ENCODE measurements at regions not wholly inside any gene's neighbourhood (a gene's known extent, or its start where the extent isn't known, plus 50 kb on each side); places are given as distances from the start of the nearest gene placed in this dataset.
A peak's percentile ranks its signal among the peaks of the same experiment; 100 is the strongest.

- no peak for DNase-seq
These were observed 402.1 kb upstream of the MGAT4C start for GRCh38 chr12:86658303-86658702.

- DNase-seq, result no peak
These were observed 391.6 kb upstream of the MGAT4C start for GRCh38 chr12:86647800-86648199.

- DNase-seq, result no peak
These were observed 378.5 kb upstream of the MGAT4C start for GRCh38 chr12:86634456-86635410.

GRCh38 chr12:86627001-86627400 is 370.8 kb upstream of the MGAT4C start:
- no peak for DNase-seq

- no peak for DNase-seq
These were observed 367.1 kb upstream of the MGAT4C start for GRCh38 chr12:86623267-86623666.

GRCh38 chr12:86621957-86622356 is 365.8 kb upstream of the MGAT4C start:
- no peak for DNase-seq

GRCh38 chr12:86613311-86613710 is 357.1 kb upstream of the MGAT4C start:
- DNase-seq, result no peak

GRCh38 chr12:86608638-86609037 is 352.4 kb upstream of the MGAT4C start:
- DNase-seq, result no peak

- no peak for DNase-seq
These were observed 345.5 kb upstream of the MGAT4C start for GRCh38 chr12:86601550-86602308.

- DNase-seq, result no peak
These were observed 344.6 kb upstream of the MGAT4C start for GRCh38 chr12:86600664-86601231.

- no peak for DNase-seq
These were observed 341.2 kb upstream of the MGAT4C start for GRCh38 chr12:86597431-86597830.

GRCh38 chr12:86590296-86590695 is 334.1 kb upstream of the MGAT4C start:
- DNase-seq, result no peak

GRCh38 chr12:86574143-86574542 is 318.0 kb upstream of the MGAT4C start:
- DNase-seq, result no peak

GRCh38 chr12:86572455-86572854 is 316.3 kb upstream of the MGAT4C start:
- no peak for DNase-seq

- no peak for DNase-seq
These were observed 308.8 kb upstream of the MGAT4C start for GRCh38 chr12:86565038-86565437.

- DNase-seq, result peak; percentile 5
These were observed 299.3 kb upstream of the MGAT4C start for GRCh38 chr12:86555491-86555890.

GRCh38 chr12:86551146-86551571 is 295.0 kb upstream of the MGAT4C start:
- DNase-seq, result no peak

- DNase-seq, result no peak
These were observed 294.3 kb upstream of the MGAT4C start for GRCh38 chr12:86550218-86551145.

- DNase-seq, result no peak
These were observed 287.5 kb upstream of the MGAT4C start for GRCh38 chr12:86543716-86544115.

GRCh38 chr12:86530996-86531655 is 274.9 kb upstream of the MGAT4C start:
- DNase-seq, result no peak

GRCh38 chr12:86526060-86526595 is 269.9 kb upstream of the MGAT4C start:
- DNase-seq, result no peak

GRCh38 chr12:86523844-86524243 is 267.7 kb upstream of the MGAT4C start:
- DNase-seq, result no peak
